Caco-2 (cell line): ENCODE measurements at regions not wholly inside any gene's neighbourhood (a gene's known extent, or its start where the extent isn't known, plus 50 kb on each side); places are given as distances from the start of the nearest gene placed in this dataset.

ENCODE experiments used
- BruUV-seq: library from RNA; stranded (reverse); fragments of 400-500 nt; replicated peaks from 2 replicates; lab custom pipeline; 2021; lab: Mats Ljungman, UMichigan
- CTCF ChIA-PET: fragments of 300-600 bp; sonication (Branson Sonifier 250); formaldehyde crosslinking; loops from one replicate; lab custom pipeline; 2022; ENCODE audit warnings: antibody characterized with exemption; lab: Charles Lee
- POLR2A ChIA-PET: fragments of 300-600 bp; sonication (Branson Sonifier 250); formaldehyde crosslinking; loops from one replicate; lab custom pipeline; 2022; ENCODE audit warnings: antibody characterized with exemption; lab: Charles Lee
- DNase-seq, 2 experiments: peaks; one replicate each; pipeline versions ENCODE4 v3.0.0 to v3.0.0-alpha.2; 2020 to 2022
- H3K27me3 ChIP-seq: replicated peaks from 2 replicates; pipeline ENCODE4 v1.6.0; 2011; ENCODE audit warnings: low read length; ENCODE audit not compliant: control insufficient read depth, insufficient read depth
- H3K36me3 ChIP-seq: 2 replicates; pipeline ENCODE4 v1.5.1; 2011; ENCODE audit warnings: low read length; ENCODE audit not compliant: control insufficient read depth, insufficient read depth
- H3K4me1 ChIP-seq: fragments of 250-450 bp; sonication (Bioruptor Pico); 2 replicates; pipeline ENCODE4 v1.5.1; 2020; ENCODE audit warnings: mild to moderate bottlenecking
- H3K4me3 ChIP-seq: 2 replicates; pipeline ENCODE4 v1.5.1; 2011; ENCODE audit warnings: low read depth, mild to moderate bottlenecking, control low read depth, low read length
- H3K9me3 ChIP-seq: fragments of 250-450 bp; sonication (Bioruptor Pico); 2 replicates; pipeline ENCODE4 v1.5.1; 2020; ENCODE audit warnings: mild to moderate bottlenecking, moderate library complexity
- H3K27ac Mint-ChIP-seq: one replicate; pipeline ENCODE4 v1.8.0; 2022; ENCODE audit warnings: mixed read lengths; ENCODE audit not compliant: unreplicated experiment
- H3K27me3 Mint-ChIP-seq: one replicate; pipeline ENCODE4 v1.8.0; 2022; ENCODE audit warnings: mixed read lengths; ENCODE audit not compliant: insufficient read depth, unreplicated experiment
- H3K36me3 Mint-ChIP-seq: one replicate; pipeline ENCODE4 v1.8.0; 2022; ENCODE audit warnings: mild to moderate bottlenecking, mixed read lengths; ENCODE audit not compliant: insufficient read depth, unreplicated experiment
- H3K4me1 Mint-ChIP-seq: one replicate; pipeline ENCODE4 v1.8.0; 2022; ENCODE audit warnings: low read depth, mixed read lengths; ENCODE audit not compliant: unreplicated experiment
- H3K4me3 Mint-ChIP-seq: one replicate; pipeline ENCODE4 v1.8.0; 2022; ENCODE audit warnings: mild to moderate bottlenecking, moderate library complexity, mixed read lengths; ENCODE audit not compliant: unreplicated experiment
- H3K9me3 Mint-ChIP-seq: one replicate; pipeline ENCODE4 v1.8.0; 2022; ENCODE audit warnings: mixed read lengths; ENCODE audit not compliant: unreplicated experiment
- CTCF ChIP-seq, 2 experiments: fragments of 200-600 bp in 1 of 2; IDR thresholded peaks; 1 replicate in 1 of 2; 2 replicates in 1 of 2; pipeline versions ENCODE4 v1.5.1 to v1.8.0; 2011 to 2022; ENCODE audit warnings: antibody characterized with exemption in 1 of 2, control low read depth in 1 of 2, inconsistent platforms in 1 of 2, low read depth in 1 of 2, low read length in 1 of 2, mild to moderate bottlenecking in 1 of 2, moderate library complexity in 1 of 2; ENCODE audit not compliant: insufficient read depth in 1 of 2, severe bottlenecking in 1 of 2, unreplicated experiment in 1 of 2
- intact Hi-C: fragments of 100-400 bp; cut with micrococcal nuclease; formaldehyde crosslinking; loops from one replicate; pipeline ENCODE4 v1.10.0; 2022; ENCODE audit not compliant: unreplicated experiment

GRCh38 chr2:221144909-221145308 lies 427.2 kb downstream of the EPHA4 start:
- Mint-ChIP-seq H3K36me3 (no peaks in the 10 kb centered on the region), H3K27ac (no peak overlapping the region), H3K4me3 (no peak overlapping the region), H3K4me1 (no peaks in the 10 kb centered on the region), H3K27me3 (no peaks in the 10 kb centered on the region), H3K9me3 (peaks cover 10% of the 10 kb centered on the region)
- TF ChIP-seq CTCF (IDR thresholded peaks at IDR 0.05; ENCODE audit: insufficient read depth in 1 of 2, low read depth in 1 of 2, low read length in 1 of 2, severe bottlenecking in 1 of 2, unreplicated experiment in 1 of 2) = no peak
- Histone ChIP-seq H3K4me1 (no peaks in the 10 kb centered on the region), H3K9me3 (no peaks in the 10 kb centered on the region), H3K36me3 (no peaks in the 10 kb centered on the region), H3K4me3 (no peak overlapping the region), H3K27me3 (no peaks in the 10 kb centered on the region)
- ChIA-PET POLR2A (no interaction called here), CTCF (interaction anchor here (0.6 kb wide), 1 partner anchor 433 kb away, joined by 5 read pairs; no protein-coding TSS in a partner anchor)
- BruUV-seq = no TSS peak
- intact Hi-C loops = no loop called here
- DNase-seq = no peak

- POLR2A ChIA-PET = no interaction called here
- Histone ChIP-seq H3K9me3 (no peaks in the 10 kb centered on the region), H3K27me3 (no peaks in the 10 kb centered on the region), H3K36me3 (no peaks in the 10 kb centered on the region), H3K4me1 (no peaks in the 10 kb centered on the region), H3K4me3 (no peak overlapping the region)
- no peaks in the 10 kb centered on the region for H3K4me1 Mint-ChIP-seq
- no peak overlapping the region for H3K4me3 Mint-ChIP-seq
- H3K27me3 Mint-ChIP-seq = no peaks in the 10 kb centered on the region
- no TSS peak for BruUV-seq
- CTCF ChIA-PET = interaction anchor here (0.6 kb wide), 1 partner anchor 432 kb away, joined by 5 read pairs; no protein-coding TSS in a partner anchor
- DNase-seq = no peak
- no peak overlapping the region for H3K27ac Mint-ChIP-seq
- H3K9me3 Mint-ChIP-seq = peaks cover 10% of the 10 kb centered on the region
- TF ChIP-seq CTCF (IDR thresholded peaks at IDR 0.05; ENCODE audit: insufficient read depth in 1 of 2, low read depth in 1 of 2, low read length in 1 of 2, severe bottlenecking in 1 of 2, unreplicated experiment in 1 of 2) = no peak
- intact Hi-C loops = no loop called here
- H3K36me3 Mint-ChIP-seq = no peaks in the 10 kb centered on the region
Measured at GRCh38 chr2:221145396-221145795, 426.7 kb downstream of the EPHA4 start.

GRCh38 chr2:221153226-221153625 lies 418.9 kb downstream of the EPHA4 start:
- H3K36me3 ChIP-seq = no peaks in the 10 kb centered on the region
- ChIA-PET POLR2A (no interaction called here), CTCF (no interaction called here)
- no peaks in the 10 kb centered on the region for H3K27me3 ChIP-seq
- H3K4me3 Mint-ChIP-seq = no peak overlapping the region
- no peak overlapping the region for H3K4me3 ChIP-seq
- H3K27ac Mint-ChIP-seq = no peak overlapping the region
- no peaks in the 10 kb centered on the region for H3K4me1 ChIP-seq
- peaks cover 11% of the 10 kb centered on the region for H3K4me1 Mint-ChIP-seq
- H3K27me3 Mint-ChIP-seq = no peaks in the 10 kb centered on the region
- intact Hi-C loops = no loop called here
- H3K36me3 Mint-ChIP-seq = no peaks in the 10 kb centered on the region
- DNase-seq = no peak
- H3K9me3 Mint-ChIP-seq = no peaks in the 10 kb centered on the region
- no peaks in the 10 kb centered on the region for H3K9me3 ChIP-seq
- TF ChIP-seq CTCF (IDR thresholded peaks at IDR 0.05; ENCODE audit: insufficient read depth in 1 of 2, low read depth in 1 of 2, low read length in 1 of 2, severe bottlenecking in 1 of 2, unreplicated experiment in 1 of 2) = no peak
- BruUV-seq = no TSS peak
